Astrocyte (in vitro differentiated cells and primary cell): ENCODE measurements at regions not wholly inside any gene's neighbourhood (a gene's known extent, or its start where the extent isn't known, plus 50 kb on each side); places are given as distances from the start of the nearest gene placed in this dataset.

Source experiments
- EZH2 ChIP-seq: IDR thresholded peaks from 2 replicates; pipeline ENCODE4 v1.6.1; 2012; ENCODE audit warnings: mild to moderate bottlenecking, low read length, inconsistent platforms; ENCODE audit not compliant: insufficient read depth
- TF ChIP-seq, protein P1 (sequence below): IDR thresholded peaks from 2 replicates; pipeline ENCODE4 v1.5.1; 2011; ENCODE audit warnings: low read depth, mild to moderate bottlenecking, inconsistent platforms, low read length, moderate library complexity; ENCODE audit not compliant: insufficient read depth

DNA sequence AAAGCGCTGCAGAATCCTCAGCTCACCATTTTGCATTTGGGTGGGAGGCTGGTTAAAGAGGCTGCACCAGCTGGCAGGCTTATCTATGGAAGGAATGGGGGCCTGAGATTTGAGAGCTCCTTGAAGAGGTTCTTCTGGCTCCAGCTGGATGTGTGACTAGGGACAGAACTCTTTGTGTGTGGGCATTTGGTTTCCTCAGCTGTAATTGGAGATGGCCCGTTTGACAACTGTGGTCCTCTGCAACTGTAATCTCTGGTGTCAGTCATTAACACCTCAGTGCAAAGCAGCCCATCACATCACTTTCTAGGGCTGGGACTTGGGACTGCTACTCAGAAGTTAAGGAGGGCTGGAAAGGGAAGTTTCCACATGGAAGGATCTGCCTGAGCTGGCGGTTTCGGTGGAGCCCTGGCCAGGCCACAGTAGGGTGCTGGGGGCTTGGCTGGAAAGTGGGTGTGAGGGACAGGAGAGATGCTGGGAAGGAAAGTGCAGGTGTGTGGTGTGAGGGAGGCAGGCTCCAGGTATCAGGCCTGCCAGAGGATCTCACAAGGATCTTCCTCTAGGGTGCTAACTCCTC lies 193.8 kb downstream of the GADD45G start:
- no peak for TF ChIP-seq EZH2
- TF ChIP-seq, protein P1, sequence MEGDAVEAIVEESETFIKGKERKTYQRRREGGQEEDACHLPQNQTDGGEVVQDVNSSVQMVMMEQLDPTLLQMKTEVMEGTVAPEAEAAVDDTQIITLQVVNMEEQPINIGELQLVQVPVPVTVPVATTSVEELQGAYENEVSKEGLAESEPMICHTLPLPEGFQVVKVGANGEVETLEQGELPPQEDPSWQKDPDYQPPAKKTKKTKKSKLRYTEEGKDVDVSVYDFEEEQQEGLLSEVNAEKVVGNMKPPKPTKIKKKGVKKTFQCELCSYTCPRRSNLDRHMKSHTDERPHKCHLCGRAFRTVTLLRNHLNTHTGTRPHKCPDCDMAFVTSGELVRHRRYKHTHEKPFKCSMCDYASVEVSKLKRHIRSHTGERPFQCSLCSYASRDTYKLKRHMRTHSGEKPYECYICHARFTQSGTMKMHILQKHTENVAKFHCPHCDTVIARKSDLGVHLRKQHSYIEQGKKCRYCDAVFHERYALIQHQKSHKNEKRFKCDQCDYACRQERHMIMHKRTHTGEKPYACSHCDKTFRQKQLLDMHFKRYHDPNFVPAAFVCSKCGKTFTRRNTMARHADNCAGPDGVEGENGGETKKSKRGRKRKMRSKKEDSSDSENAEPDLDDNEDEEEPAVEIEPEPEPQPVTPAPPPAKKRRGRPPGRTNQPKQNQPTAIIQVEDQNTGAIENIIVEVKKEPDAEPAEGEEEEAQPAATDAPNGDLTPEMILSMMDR: no peak
